ENCODE measurements at regions not wholly inside any gene's neighbourhood (a gene's known extent, or its start where the extent isn't known, plus 50 kb on each side); places are given as distances from the start of the nearest gene placed in this dataset.

GRCh38 chr9:80504601-80505230 lies 933.0 kb downstream of the TLE4 start:
- peaks cover 15% of the 10 kb centered on the region for H3K9me3 Mint-ChIP-seq
- no peaks in the 10 kb centered on the region for H3K4me1 Mint-ChIP-seq
- H3K36me3 Mint-ChIP-seq (ENCODE audit: insufficient read depth), result no peaks in the 10 kb centered on the region
- no peak overlapping the region for H3K4me3 Mint-ChIP-seq
- H3K27me3 Mint-ChIP-seq, result no peaks in the 10 kb centered on the region
- no peak for ATAC-seq (replicated peaks; ENCODE audit: extremely low read depth, poor library complexity, severe bottlenecking)
- no peak for DNase-seq (ENCODE audit: low spot score in 2 of 2)
- H3K27ac Mint-ChIP-seq (ENCODE audit: low read depth), result no peak overlapping the region

DNA sequence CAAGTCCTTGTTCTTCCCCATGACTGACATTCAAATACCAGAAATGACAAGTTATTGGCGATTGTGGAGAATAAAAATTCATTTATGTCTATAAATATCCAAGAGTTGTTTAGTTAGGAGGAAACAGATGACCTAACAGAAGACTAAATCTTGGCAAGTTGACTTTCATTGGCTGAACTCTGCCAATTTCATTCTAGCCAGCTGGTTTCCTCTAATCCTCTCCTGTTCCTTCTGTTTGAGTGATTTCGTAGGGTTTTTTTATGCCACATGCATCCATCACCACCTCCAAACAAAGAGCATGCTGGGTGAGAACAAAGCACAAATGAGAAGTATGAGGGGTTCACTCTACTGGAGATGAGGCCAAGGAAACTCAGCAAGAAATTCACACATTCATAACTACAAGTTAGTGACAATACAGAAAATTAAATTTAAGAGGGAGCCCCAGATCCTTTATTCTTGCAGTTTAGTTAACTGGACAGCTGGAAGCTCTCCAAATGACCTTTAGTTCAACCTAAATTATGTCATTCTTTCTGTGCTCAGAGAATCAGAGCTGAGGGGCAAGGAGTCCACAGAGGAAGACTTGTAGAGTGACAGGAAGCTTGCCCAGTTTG lies 932.0 kb downstream of the TLE4 start:
- H3K4me1 Mint-ChIP-seq, result no peaks in the 10 kb centered on the region
- no peak for DNase-seq (ENCODE audit: low spot score in 2 of 2)
- H3K27me3 Mint-ChIP-seq, result no peaks in the 10 kb centered on the region
- no peaks in the 10 kb centered on the region for H3K36me3 Mint-ChIP-seq (ENCODE audit: insufficient read depth)
- H3K9me3 Mint-ChIP-seq, result peaks cover 15% of the 10 kb centered on the region
- no peak for ATAC-seq (replicated peaks; ENCODE audit: extremely low read depth, poor library complexity, severe bottlenecking)
- no peak overlapping the region for H3K27ac Mint-ChIP-seq (ENCODE audit: low read depth)
- H3K4me3 Mint-ChIP-seq, result no peak overlapping the region

- no peak for DNase-seq (ENCODE audit: low spot score in 2 of 2)
- H3K36me3 Mint-ChIP-seq (ENCODE audit: insufficient read depth), result no peaks in the 10 kb centered on the region
Observed at GRCh38 chr9:80502306-80502705, 930.5 kb downstream of the TLE4 start.

GRCh38 chr9:80501635-80502034 lies 929.9 kb downstream of the TLE4 start:
- Mint-ChIP-seq H3K27ac (ENCODE audit: low read depth) (no peak overlapping the region), H3K27me3 (no peaks in the 10 kb centered on the region), H3K9me3 (peaks cover 23% of the 10 kb centered on the region), H3K4me3 (no peak overlapping the region), H3K36me3 (ENCODE audit: insufficient read depth) (no peaks in the 10 kb centered on the region), H3K4me1 (no peaks in the 10 kb centered on the region)
- DNase-seq (ENCODE audit: low spot score in 2 of 2) (no peak), ATAC-seq (replicated peaks; ENCODE audit: extremely low read depth, poor library complexity, severe bottlenecking) (no peak)

More at GRCh38 chr9:80502306-80502705, 930.5 kb downstream of the TLE4 start:
- Mint-ChIP-seq H3K27me3 (no peaks in the 10 kb centered on the region), H3K4me1 (no peaks in the 10 kb centered on the region), H3K4me3 (no peak overlapping the region), H3K27ac (ENCODE audit: low read depth) (no peak overlapping the region), H3K9me3 (peaks cover 20% of the 10 kb centered on the region)
- ATAC-seq (replicated peaks; ENCODE audit: extremely low read depth, poor library complexity, severe bottlenecking), result no peak

DNA sequence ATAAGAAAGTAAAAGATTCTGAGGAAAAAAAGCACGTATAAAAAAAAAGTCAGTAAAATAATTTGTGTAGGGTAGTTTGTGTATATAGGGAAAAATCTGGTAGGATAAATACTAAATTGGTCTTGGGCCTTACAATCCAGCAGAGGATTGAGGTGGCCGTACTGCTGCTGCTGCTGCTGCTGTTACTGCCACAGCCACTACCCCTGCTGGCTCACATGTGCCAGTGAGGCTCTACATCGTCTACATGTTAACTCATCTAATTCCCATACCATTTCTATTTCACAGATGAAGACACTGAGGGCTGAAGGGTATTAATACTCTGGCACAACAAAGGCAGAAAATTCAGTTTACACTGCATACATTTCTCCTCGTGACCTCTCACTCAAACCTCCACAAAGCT lies 928.5 kb downstream of the TLE4 start:
- Mint-ChIP-seq H3K4me3 (no peak overlapping the region), H3K9me3 (peaks cover 31% of the 10 kb centered on the region), H3K36me3 (ENCODE audit: insufficient read depth) (no peaks in the 10 kb centered on the region), H3K27ac (ENCODE audit: low read depth) (no peak overlapping the region), H3K27me3 (no peaks in the 10 kb centered on the region), H3K4me1 (no peaks in the 10 kb centered on the region)
- ATAC-seq (replicated peaks; ENCODE audit: extremely low read depth, poor library complexity, severe bottlenecking) (no peak), DNase-seq (ENCODE audit: low spot score in 2 of 2) (no peak)

DNA sequence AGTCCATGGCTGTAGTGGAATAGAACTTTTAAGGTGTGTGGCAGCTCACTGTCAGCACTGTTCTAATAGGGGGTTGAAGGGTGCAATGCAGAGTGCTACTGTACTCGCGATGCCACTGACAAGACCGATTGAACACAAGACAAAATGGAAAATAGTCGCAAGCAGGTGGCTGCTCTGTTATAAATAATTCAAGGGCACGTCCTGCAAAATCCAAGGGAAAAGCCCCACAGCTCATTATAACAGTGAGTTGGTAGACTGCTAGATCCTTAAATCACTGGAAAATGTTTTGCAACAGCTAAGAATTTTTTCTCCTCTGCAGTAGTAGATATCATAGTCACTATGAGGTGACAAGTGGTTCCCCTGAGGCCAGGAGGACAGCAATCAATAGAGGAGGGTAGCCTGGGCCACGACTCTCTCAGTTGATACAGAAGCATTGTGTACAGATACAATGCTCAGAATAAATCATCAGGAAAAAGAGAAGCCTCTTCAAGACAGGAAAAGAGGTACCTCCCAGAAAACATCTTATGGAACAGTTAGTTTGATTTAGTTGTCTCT lies 926.3 kb downstream of the TLE4 start:
- Mint-ChIP-seq H3K4me1 (no peaks in the 10 kb centered on the region), H3K36me3 (ENCODE audit: insufficient read depth) (no peaks in the 10 kb centered on the region), H3K27me3 (no peaks in the 10 kb centered on the region), H3K9me3 (peaks cover 37% of the 10 kb centered on the region), H3K4me3 (no peak overlapping the region), H3K27ac (ENCODE audit: low read depth) (no peak overlapping the region)
- DNase-seq (ENCODE audit: low spot score in 2 of 2) (no peak), ATAC-seq (replicated peaks; ENCODE audit: extremely low read depth, poor library complexity, severe bottlenecking) (no peak)

DNA sequence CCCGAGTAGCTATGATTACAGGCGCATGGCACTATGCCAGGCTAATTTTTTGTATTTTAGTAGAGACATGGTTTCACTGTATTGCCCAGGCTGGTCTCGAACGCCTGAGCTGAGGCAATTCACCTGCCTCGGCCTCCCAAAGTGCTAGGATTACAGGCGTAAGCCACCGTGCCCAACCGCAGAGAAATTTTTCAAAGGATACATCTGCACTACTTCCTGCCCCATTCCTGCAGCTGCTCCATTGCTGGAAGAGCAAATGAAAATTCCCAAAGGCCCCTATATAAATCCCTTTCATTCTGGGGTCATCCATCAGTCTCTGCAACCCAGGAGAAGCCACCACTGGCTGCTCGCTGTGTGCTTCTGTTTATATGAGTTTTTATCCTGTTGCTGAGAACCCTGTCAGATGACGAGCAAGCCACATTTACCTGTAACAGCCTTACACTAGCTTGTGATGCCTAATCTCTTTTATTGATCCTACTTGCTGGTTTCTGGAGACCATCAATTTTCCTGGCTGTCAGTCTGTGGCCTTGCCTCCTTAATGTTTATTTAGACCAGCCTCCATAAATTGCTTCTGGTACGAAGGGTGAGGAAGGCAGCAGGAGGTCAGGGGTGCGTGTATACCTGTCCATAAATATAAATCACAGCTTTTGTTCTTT lies 925.3 kb downstream of the TLE4 start:
- Mint-ChIP-seq H3K36me3 (ENCODE audit: insufficient read depth) (no peaks in the 10 kb centered on the region), H3K27ac (ENCODE audit: low read depth) (no peak overlapping the region), H3K4me1 (no peaks in the 10 kb centered on the region), H3K27me3 (no peaks in the 10 kb centered on the region), H3K9me3 (peaks cover 37% of the 10 kb centered on the region), H3K4me3 (no peak overlapping the region)
- ATAC-seq (replicated peaks; ENCODE audit: extremely low read depth, poor library complexity, severe bottlenecking) (no peak), DNase-seq (ENCODE audit: low spot score in 2 of 2) (no peak)

GRCh38 chr9:80493258-80493657 lies 921.5 kb downstream of the TLE4 start:
- ATAC-seq (replicated peaks; ENCODE audit: extremely low read depth, poor library complexity, severe bottlenecking) (no peak), DNase-seq (ENCODE audit: low spot score in 2 of 2) (no peak)
- H3K27ac Mint-ChIP-seq (ENCODE audit: low read depth), result no peak overlapping the region

DNA sequence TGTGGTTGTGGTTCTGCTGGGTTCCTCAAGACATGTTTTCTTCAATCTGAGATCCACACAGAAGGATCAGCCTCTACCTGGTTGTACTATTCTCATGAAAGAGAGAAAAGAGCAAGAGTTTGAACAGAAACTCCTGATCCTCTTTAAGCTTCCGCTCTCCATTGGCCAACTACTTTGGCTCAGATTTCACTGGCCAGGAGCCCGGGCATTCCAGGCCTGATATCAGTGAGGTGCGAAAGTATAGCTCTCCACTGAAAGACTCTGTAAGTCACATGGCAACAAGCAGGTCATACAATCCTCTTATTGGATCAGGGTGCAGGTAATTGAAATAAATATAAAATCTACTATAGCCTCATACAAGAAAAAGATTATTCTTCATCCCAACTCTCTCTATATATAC lies 920.5 kb downstream of the TLE4 start:
- Mint-ChIP-seq H3K36me3 (ENCODE audit: insufficient read depth) (no peaks in the 10 kb centered on the region), H3K4me1 (no peaks in the 10 kb centered on the region), H3K4me3 (no peak overlapping the region), H3K9me3 (peaks cover 22% of the 10 kb centered on the region), H3K27ac (ENCODE audit: low read depth) (no peak overlapping the region), H3K27me3 (no peaks in the 10 kb centered on the region)
- no peak for DNase-seq (ENCODE audit: low spot score in 2 of 2)
- no peak for ATAC-seq (replicated peaks; ENCODE audit: extremely low read depth, poor library complexity, severe bottlenecking)

More at GRCh38 chr9:80493258-80493657, 921.5 kb downstream of the TLE4 start:
- H3K36me3 Mint-ChIP-seq (ENCODE audit: insufficient read depth), result no peaks in the 10 kb centered on the region
- peaks cover 28% of the 10 kb centered on the region for H3K9me3 Mint-ChIP-seq
- no peaks in the 10 kb centered on the region for H3K4me1 Mint-ChIP-seq
- H3K27me3 Mint-ChIP-seq, result no peaks in the 10 kb centered on the region
- no peak overlapping the region for H3K4me3 Mint-ChIP-seq

DNA sequence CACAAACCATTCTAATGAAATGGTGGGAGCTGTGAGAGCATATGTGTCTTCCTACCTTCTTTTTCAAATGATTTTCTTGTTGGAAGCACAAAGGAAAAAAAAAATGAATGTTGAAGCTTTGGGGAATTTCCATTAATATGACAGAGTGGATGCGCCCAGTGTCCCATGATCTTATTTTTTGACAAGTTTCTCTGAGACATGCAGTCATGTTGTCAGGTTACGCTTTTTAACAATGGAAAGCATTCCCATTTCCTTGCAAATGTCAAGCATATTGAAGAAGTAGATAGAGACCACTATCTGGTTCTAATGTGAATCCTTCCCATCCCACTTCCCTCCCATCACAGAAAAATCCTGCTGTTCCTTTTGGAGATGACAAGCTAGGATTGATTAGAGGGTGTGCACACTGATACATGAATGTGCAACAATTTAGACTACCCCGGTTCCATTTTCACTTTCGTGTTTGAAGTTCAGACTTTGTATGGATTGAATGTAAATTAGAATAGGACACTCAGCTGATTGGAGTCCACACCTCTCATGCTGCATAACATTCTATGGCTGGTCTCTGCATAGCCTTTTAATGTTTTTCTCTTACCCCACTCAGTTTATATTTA lies 919.4 kb downstream of the TLE4 start:
- H3K27ac Mint-ChIP-seq (ENCODE audit: low read depth), result no peak overlapping the region
- H3K4me1 Mint-ChIP-seq, result no peaks in the 10 kb centered on the region
- ATAC-seq (replicated peaks; ENCODE audit: extremely low read depth, poor library complexity, severe bottlenecking) (no peak), DNase-seq (ENCODE audit: low spot score in 2 of 2) (no peak)
- peaks cover 15% of the 10 kb centered on the region for H3K9me3 Mint-ChIP-seq
- H3K36me3 Mint-ChIP-seq (ENCODE audit: insufficient read depth), result no peaks in the 10 kb centered on the region
- H3K4me3 Mint-ChIP-seq, result no peak overlapping the region
- no peaks in the 10 kb centered on the region for H3K27me3 Mint-ChIP-seq

GRCh38 chr9:80489329-80489728 lies 917.6 kb downstream of the TLE4 start:
- Mint-ChIP-seq H3K36me3 (ENCODE audit: insufficient read depth) (no peaks in the 10 kb centered on the region), H3K9me3 (peaks cover 2% of the 10 kb centered on the region), H3K27ac (ENCODE audit: low read depth) (no peak overlapping the region), H3K4me3 (no peak overlapping the region), H3K4me1 (no peaks in the 10 kb centered on the region), H3K27me3 (no peaks in the 10 kb centered on the region)
- ATAC-seq (replicated peaks; ENCODE audit: extremely low read depth, poor library complexity, severe bottlenecking), result no peak
- DNase-seq (ENCODE audit: low spot score in 2 of 2), result no peak

- Mint-ChIP-seq H3K9me3 (peaks cover 15% of the 10 kb centered on the region), H3K36me3 (ENCODE audit: insufficient read depth) (no peaks in the 10 kb centered on the region), H3K27ac (ENCODE audit: low read depth) (no peak overlapping the region), H3K27me3 (no peaks in the 10 kb centered on the region), H3K4me3 (no peak overlapping the region), H3K4me1 (no peaks in the 10 kb centered on the region)
- ATAC-seq (replicated peaks; ENCODE audit: extremely low read depth, poor library complexity, severe bottlenecking) (no peak), DNase-seq (ENCODE audit: low spot score in 2 of 2) (no peak)
Observed at GRCh38 chr9:80485420-80486250, 913.9 kb downstream of the TLE4 start.

Measured in central memory CD8-positive, alpha-beta T cell (primary cell).